IMR-90 (cell line): ENCODE measurements at regions not wholly inside any gene's neighbourhood (a gene's known extent, or its start where the extent isn't known, plus 50 kb on each side); places are given as distances from the start of the nearest gene placed in this dataset.

ENCODE experiments used
- ATAC-seq: fragments of 200-7000 bp; cut with Tn5 transposase; 2 replicates; pipeline ENCODE4 v1.9.1; 2020; ENCODE audit warnings: low read depth, mild to moderate bottlenecking, moderate library complexity
- BruUV-seq: library from RNA; stranded (reverse); fragments of 400-500 nt; replicated peaks from 2 replicates; lab custom pipeline; 2021; lab: Mats Ljungman, UMichigan
- CTCF ChIA-PET: fragments of 300-600 bp; formaldehyde crosslinking; extraction: SDS; loops from one replicate; lab custom pipeline; 2021; ENCODE audit warnings: antibody characterized with exemption; lab: Yijun Ruan, JAX
- POLR2A ChIA-PET: fragments of 300-600 bp; sonication (Branson Sonifier 250); formaldehyde crosslinking; loops from one replicate; lab custom pipeline; 2022; ENCODE audit warnings: antibody characterized with exemption; ENCODE audit not compliant: unreplicated experiment; lab: Charles Lee
- DNase-seq: peaks from one replicate; pipeline ENCODE4 v3.0.0; 2013
- H2AFZ ChIP-seq: replicated peaks from 2 replicates; pipeline ENCODE3; 2013; ENCODE audit warnings: low read length, mild to moderate bottlenecking; ENCODE audit not compliant: poor library complexity
- H2AK5ac ChIP-seq: 2 replicates; pipeline ENCODE4 v1.6.1; 2013; ENCODE audit warnings: low read depth, low read length, inconsistent platforms
- H2AK9ac ChIP-seq: replicated peaks from 2 replicates; pipeline ENCODE3; 2013; ENCODE audit warnings: mild to moderate bottlenecking, low read depth, low read length, moderate library complexity; ENCODE audit not compliant: poor library complexity
- H2BK120ac ChIP-seq: 2 replicates; pipeline ENCODE4 v1.6.1; 2013; ENCODE audit warnings: low read depth, low read length, inconsistent platforms
- H2BK15ac ChIP-seq: 3 replicates; pipeline ENCODE4 v1.6.1; 2013; ENCODE audit warnings: low read depth, low read length, inconsistent platforms
- H2BK20ac ChIP-seq: 2 replicates; pipeline ENCODE4 v1.6.1; 2013; ENCODE audit warnings: low read depth, mild to moderate bottlenecking, inconsistent platforms, low read length, moderate library complexity
- H2BK5ac ChIP-seq: 2 replicates; pipeline ENCODE4 v1.6.1; 2013; ENCODE audit warnings: mild to moderate bottlenecking, low read depth, low read length, inconsistent platforms; ENCODE audit not compliant: poor library complexity, severe bottlenecking
- H3K14ac ChIP-seq: replicated peaks from 2 replicates; pipeline ENCODE4 v1.6.1; 2013; ENCODE audit warnings: low read depth, low read length, inconsistent platforms
- H3K18ac ChIP-seq: 2 replicates; pipeline ENCODE4 v1.6.1; 2013; ENCODE audit warnings: low read depth, low read length, control low read depth
- H3K23ac ChIP-seq: 2 replicates; pipeline ENCODE4 v1.6.1; 2013; ENCODE audit warnings: low read depth, low read length, inconsistent platforms
- H3K27ac ChIP-seq: 2 replicates; pipeline ENCODE4 v1.5.1; 2013; ENCODE audit warnings: mild to moderate bottlenecking, control low read depth, low read length; ENCODE audit not compliant: insufficient read depth
- H3K27me3 ChIP-seq: 2 replicates; pipeline ENCODE4 v1.6.1; 2013; ENCODE audit warnings: low read length; ENCODE audit not compliant: control insufficient read depth, insufficient read depth
- H3K36me3 ChIP-seq: 2 replicates; pipeline ENCODE4 v1.6.1; 2013; ENCODE audit warnings: low read length, mixed read lengths; ENCODE audit not compliant: control insufficient read depth, insufficient read depth
- H3K4ac ChIP-seq: 2 replicates; pipeline ENCODE4 v1.6.1; 2013; ENCODE audit warnings: low read depth, low read length, inconsistent platforms
- H3K4me1 ChIP-seq: 2 replicates; pipeline ENCODE4 v1.6.1; 2013; ENCODE audit warnings: low read length, mixed read lengths; ENCODE audit not compliant: control insufficient read depth, insufficient read depth
- H3K4me2 ChIP-seq: 2 replicates; pipeline ENCODE4 v1.6.1; 2013; ENCODE audit warnings: low read depth, mild to moderate bottlenecking, control low read depth, low read length, moderate library complexity
- H3K4me3 ChIP-seq: 2 replicates; pipeline ENCODE4 v1.5.1; 2013; ENCODE audit warnings: low read depth, mild to moderate bottlenecking, control low read depth, low read length, moderate library complexity; ENCODE audit not compliant: insufficient read depth
- H3K56ac ChIP-seq: 2 replicates; pipeline ENCODE4 v1.6.1; 2013; ENCODE audit warnings: low read length, inconsistent platforms; ENCODE audit not compliant: insufficient read depth; ENCODE audit errors: extremely low read depth
- H3K79me1 ChIP-seq, 2 experiments: 2 replicates each; pipeline ENCODE4 v1.6.1; 2013; ENCODE audit warnings: low read length in 2 of 2, inconsistent platforms in 1 of 2, low read depth in 1 of 2
- H3K9ac ChIP-seq: 2 replicates; pipeline ENCODE4 v1.6.1; 2013; ENCODE audit warnings: low read depth, low read length, control low read depth
- H3K9me1 ChIP-seq: 2 replicates; pipeline ENCODE4 v1.6.1; 2013; ENCODE audit warnings: low read length, inconsistent platforms; ENCODE audit not compliant: insufficient read depth
- H3K9me3 ChIP-seq: 2 replicates; pipeline ENCODE4 v1.6.1; 2013; ENCODE audit warnings: low read length; ENCODE audit not compliant: control insufficient read depth, insufficient read depth
- H4K20me1 ChIP-seq: 2 replicates; pipeline ENCODE4 v1.6.1; 2013; ENCODE audit warnings: low read length, inconsistent platforms; ENCODE audit not compliant: insufficient read depth
- H4K5ac ChIP-seq: 2 replicates; pipeline ENCODE4 v1.6.1; 2013; ENCODE audit warnings: mild to moderate bottlenecking, low read depth, low read length, control low read depth
- H4K8ac ChIP-seq, 2 experiments: 2 replicates each; pipeline ENCODE4 v1.6.1; 2013; ENCODE audit warnings: low read depth in 2 of 2, low read length in 2 of 2, control low read depth in 1 of 2, inconsistent platforms in 1 of 2
- H4K91ac ChIP-seq: 2 replicates; pipeline ENCODE4 v1.6.1; 2013; ENCODE audit warnings: low read depth, low read length, inconsistent platforms; ENCODE audit not compliant: insufficient read depth
- CTCF ChIP-seq: conservative IDR thresholded peaks from 2 replicates; pipeline ENCODE4 v1.5.1; 2012; ENCODE audit warnings: mild to moderate bottlenecking, low read depth, low read length, improper control_type of control experiment
- ELK1 ChIP-seq: fragments of 150-350 bp; IDR thresholded peaks from 2 replicates; pipeline ENCODE4 v1.6.1; 2016; ENCODE audit warnings: low read depth, mild to moderate bottlenecking, low read length, moderate library complexity, borderline replicate concordance
- FOS ChIP-seq: fragments of 150-350 bp; IDR thresholded peaks from 2 replicates; pipeline ENCODE4 v1.6.1; 2016; ENCODE audit warnings: low read depth, low read length
- MAFK ChIP-seq: IDR thresholded peaks from 2 replicates; pipeline ENCODE4 v1.6.1; 2012; ENCODE audit warnings: low read depth, low read length, improper control_type of control experiment
- MXI1 ChIP-seq: IDR thresholded peaks from 2 replicates; pipeline ENCODE4 v1.6.1; 2012; ENCODE audit warnings: low read depth, mild to moderate bottlenecking, low read length, moderate library complexity, borderline replicate concordance
- POLR2A ChIP-seq: IDR thresholded peaks from 2 replicates; pipeline ENCODE4 v1.6.1; 2012; ENCODE audit warnings: mild to moderate bottlenecking, low read depth, low read length
- RAD21 ChIP-seq: IDR thresholded peaks from 2 replicates; pipeline ENCODE4 v1.6.1; 2012; ENCODE audit warnings: low read length, improper control_type of control experiment
- RCOR1 ChIP-seq: IDR thresholded peaks from 2 replicates; pipeline ENCODE4 v1.6.1; 2012; ENCODE audit warnings: mild to moderate bottlenecking, low read length, improper control_type of control experiment; ENCODE audit not compliant: insufficient replicate concordance
- RFX5 ChIP-seq: IDR thresholded peaks from 2 replicates; pipeline ENCODE4 v1.8.0; 2012; ENCODE audit warnings: low read depth, mild to moderate bottlenecking, low read length, moderate library complexity
- WGBS, 2 experiments: methylation state at CpG; one replicate each; pipeline versions ENCODE4 v1.1.5 to v1.1.7; 2013; ENCODE audit warnings: missing lambda C conversion rate in 2 of 2; ENCODE audit not compliant: insufficient read length in 1 of 2; ENCODE audit errors: extremely low coverage in 2 of 2; 5-methylcytosine and 5-hydroxymethylcytosine counted together
- dilution Hi-C: fragments of 300-500 bp; cut with HindIII; formaldehyde crosslinking; loops from one replicate; pipeline ENCODE4 v1.14.3; 2018; ENCODE audit warnings: low sequenced_read_pairs; ENCODE audit not compliant: unreplicated experiment
- in situ Hi-C: fragments of 300-500 bp; cut with MboI; formaldehyde crosslinking; loops from 3 replicates; pipeline ENCODE4 v1.14.3; 2019; ENCODE audit warnings: low sequenced_read_pairs, inconsistent platforms, mixed read lengths
- intact Hi-C: fragments of 100-400 bp; cut with micrococcal nuclease; formaldehyde crosslinking; loops from 2 replicates; pipeline ENCODE4 v1.10.0; 2022

- TF ChIP-seq MAFK (no peak), RAD21 (no peak), POLR2A (no peak), RFX5 (no peak), RCOR1 (no peak), FOS (no peak), MXI1 (no peak), CTCF (no peak), ELK1 (no peak)
- H4K91ac ChIP-seq: no peak overlapping the region
- H3K79me1 ChIP-seq: no peaks in the 10 kb centered on the region
- H2BK5ac ChIP-seq: no peak overlapping the region
- H2BK120ac ChIP-seq: no peak overlapping the region
- H4K8ac ChIP-seq: no peak overlapping the region
- ATAC-seq (no peak), DNase-seq (no peak)
- H4K5ac ChIP-seq: no peak overlapping the region
- ChIA-PET POLR2A (no interaction called here), CTCF (no interaction called here)
- H3K4me2 ChIP-seq: no peak overlapping the region
- peaks cover 44% of the 10 kb centered on the region for H3K9me3 ChIP-seq
- no peak overlapping the region for H3K56ac ChIP-seq
- H3K23ac ChIP-seq: no peak overlapping the region
- H3K4ac ChIP-seq: no peak overlapping the region
- H2BK15ac ChIP-seq: no peak overlapping the region
- no peak overlapping the region for H3K18ac ChIP-seq
- in situ Hi-C loops (no loop called here), dilution Hi-C loops (no loop called here), intact Hi-C loops (no loop called here)
- H3K4me3 ChIP-seq: no peak overlapping the region
- no peak overlapping the region for H2BK20ac ChIP-seq
- H2AFZ ChIP-seq: no peak overlapping the region
- no peaks in the 10 kb centered on the region for H3K27me3 ChIP-seq
- no peak overlapping the region for H3K27ac ChIP-seq
- H3K9me1 ChIP-seq: no peaks in the 10 kb centered on the region
- no CpG with 5 or more reads among the region's 4 CpGs for WGBS, 2 experiments
- H3K14ac ChIP-seq: no peak overlapping the region
- no peak overlapping the region for H3K9ac ChIP-seq
- no peak overlapping the region for H2AK9ac ChIP-seq
- no peaks in the 10 kb centered on the region for H3K4me1 ChIP-seq
- BruUV-seq: no TSS peak
- H2AK5ac ChIP-seq: no peak overlapping the region
- no peaks in the 10 kb centered on the region for H4K20me1 ChIP-seq
- no peaks in the 10 kb centered on the region for H3K36me3 ChIP-seq
Observed at GRCh38 chr5:2916076-2916682, 164.7 kb upstream of the IRX2 start.
